Thoracic aorta (tissue), 2 donors: ENCODE measurements at regions not wholly inside any gene's neighbourhood (a gene's known extent, or its start where the extent isn't known, plus 50 kb on each side); places are given as distances from the start of the nearest gene placed in this dataset.
"Not testable (repeated sequence)": the region's sequence is repeated elsewhere in the genome, so short reads cannot be mapped to it uniquely, and the experiment has no call there.

Experiments
- ATAC-seq: fragments of 150-250 bp; one replicate; pipeline ENCODE4 v1.8.0; 2017; ENCODE audit warnings: low read depth; ENCODE audit not compliant: insufficient number of reproducible peaks, low FRiP score
- DNase-seq: peaks from one replicate; pipeline ENCODE4 v3.0.0-alpha.2; 2020; ENCODE audit warnings: low spot score
- H3K27ac ChIP-seq, 2 donors: fragments of 200-600 bp; sonication (generic); 1 replicate in 1 of 2; 2 replicates in 1 of 2; pipeline ENCODE4 v1.5.1; 2016; ENCODE audit warnings: mild to moderate bottlenecking in 2 of 2, moderate library complexity in 2 of 2
- H3K27me3 ChIP-seq: fragments of 200-600 bp; sonication (generic); replicated peaks from 2 replicates; pipeline ENCODE4 v1.6.0; 2016; ENCODE audit warnings: mild to moderate bottlenecking; ENCODE audit not compliant: insufficient read depth
- H3K36me3 ChIP-seq: fragments of 200-600 bp; sonication (generic); one replicate; pipeline ENCODE4 v1.5.1; 2016
- H3K4me1 ChIP-seq, 2 donors: fragments of 200-600 bp; sonication (generic); 1 replicate in 1 of 2; 2 replicates in 1 of 2; pipeline versions ENCODE4 v1.5.1 to v1.6.0; 2016; ENCODE audit warnings: low read depth in 2 of 2, mild to moderate bottlenecking in 1 of 2; ENCODE audit not compliant: control insufficient read depth in 1 of 2
- H3K4me3 ChIP-seq: fragments of 200-600 bp; sonication (generic); 2 replicates; pipeline ENCODE4 v1.5.1; 2016; ENCODE audit warnings: mild to moderate bottlenecking
- H3K9me3 ChIP-seq: fragments of 200-600 bp; sonication (generic); 2 replicates; pipeline ENCODE4 v1.5.1; 2016
- CTCF ChIP-seq: fragments of 200-600 bp; sonication (generic); IDR thresholded peaks from one replicate; pipeline ENCODE4 v1.5.1; 2019; ENCODE audit warnings: antibody characterized with exemption

GRCh38 chr4:37749398-37749988, 63.3 kb upstream of the RELL1 start:
- Histone ChIP-seq H3K4me3 (no peak overlapping the region), H3K27me3 (no peaks in the 10 kb centered on the region), H3K27ac (no peak overlapping the region), H3K9me3 (no peaks in the 10 kb centered on the region), H3K36me3 (no peaks in the 10 kb centered on the region), H3K4me1 (no peaks in the 10 kb centered on the region)
- ATAC-seq = no peak
- TF ChIP-seq CTCF = no peak
- no peak for DNase-seq

GRCh38 chr4:37748485-37748884, 62.3 kb upstream of the RELL1 start:
- Histone ChIP-seq H3K27me3 (no peaks in the 10 kb centered on the region), H3K4me3 (no peak overlapping the region), H3K36me3 (no peaks in the 10 kb centered on the region), H3K27ac (no peak overlapping the region), H3K9me3 (no peaks in the 10 kb centered on the region), H3K4me1 (no peaks in the 10 kb centered on the region)
- ATAC-seq (no peak), DNase-seq (no peak)
- no peak for TF ChIP-seq CTCF

- no peaks in the 10 kb centered on the region for H3K4me1 ChIP-seq
- TF ChIP-seq CTCF = no peak
- no peaks in the 10 kb centered on the region for H3K27me3 ChIP-seq
- H3K4me3 ChIP-seq = no peak overlapping the region
- DNase-seq (no peak), ATAC-seq (no peak)
- H3K36me3 ChIP-seq = no peaks in the 10 kb centered on the region
- no peaks in the 10 kb centered on the region for H3K9me3 ChIP-seq
- no peak overlapping the region for H3K27ac ChIP-seq
These were observed 61.7 kb upstream of the RELL1 start for GRCh38 chr4:37747772-37748330.

GRCh38 chr4:37746852-37747251, 60.7 kb upstream of the RELL1 start:
- H3K27ac ChIP-seq, H3K27me3 ChIP-seq, H3K36me3 ChIP-seq, H3K9me3 ChIP-seq, H3K4me1 ChIP-seq, DNase-seq, H3K4me3 ChIP-seq: not testable (repeated sequence)
- peak; percentile 92 for ATAC-seq

GRCh38 chr4:37745946-37746345, 59.8 kb upstream of the RELL1 start:
- no peak for DNase-seq
- no peak overlapping the region for H3K4me3 ChIP-seq
- no peak for TF ChIP-seq CTCF
- no peak for ATAC-seq
- H3K36me3 ChIP-seq = no peaks in the 10 kb centered on the region
- no peaks in the 10 kb centered on the region for H3K9me3 ChIP-seq
- H3K4me1 ChIP-seq = no peaks in the 10 kb centered on the region
- H3K27ac ChIP-seq = no peak overlapping the region
- H3K27me3 ChIP-seq = no peaks in the 10 kb centered on the region

- no peak overlapping the region for H3K4me3 ChIP-seq
- ATAC-seq (no peak), DNase-seq (no peak)
- no peaks in the 10 kb centered on the region for H3K36me3 ChIP-seq
- no peak for TF ChIP-seq CTCF
- H3K27me3 ChIP-seq = no peaks in the 10 kb centered on the region
- H3K9me3 ChIP-seq = no peaks in the 10 kb centered on the region
- no peak overlapping the region for H3K27ac ChIP-seq
- H3K4me1 ChIP-seq = no peaks in the 10 kb centered on the region
These were observed 56.0 kb upstream of the RELL1 start for GRCh38 chr4:37742149-37742548.
